IMR-90 (cell line): ENCODE measurements at regions not wholly inside any gene's neighbourhood (a gene's known extent, or its start where the extent isn't known, plus 50 kb on each side); places are given as distances from the start of the nearest gene placed in this dataset.

ENCODE experiments used
- ATAC-seq: fragments of 200-7000 bp; cut with Tn5 transposase; 2 replicates; pipeline ENCODE4 v1.9.1; 2020; ENCODE audit warnings: low read depth, mild to moderate bottlenecking, moderate library complexity
- BruUV-seq: library from RNA; stranded (reverse); fragments of 400-500 nt; replicated peaks from 2 replicates; lab custom pipeline; 2021; lab: Mats Ljungman, UMichigan
- CTCF ChIA-PET: fragments of 300-600 bp; formaldehyde crosslinking; extraction: SDS; loops from one replicate; lab custom pipeline; 2021; ENCODE audit warnings: antibody characterized with exemption; lab: Yijun Ruan, JAX
- POLR2A ChIA-PET: fragments of 300-600 bp; sonication (Branson Sonifier 250); formaldehyde crosslinking; loops from one replicate; lab custom pipeline; 2022; ENCODE audit warnings: antibody characterized with exemption; ENCODE audit not compliant: unreplicated experiment; lab: Charles Lee
- DNase-seq: peaks from one replicate; pipeline ENCODE4 v3.0.0; 2013
- H2AFZ ChIP-seq: replicated peaks from 2 replicates; pipeline ENCODE3; 2013; ENCODE audit warnings: low read length, mild to moderate bottlenecking; ENCODE audit not compliant: poor library complexity
- H2AK5ac ChIP-seq: 2 replicates; pipeline ENCODE4 v1.6.1; 2013; ENCODE audit warnings: low read depth, low read length, inconsistent platforms
- H2AK9ac ChIP-seq: replicated peaks from 2 replicates; pipeline ENCODE3; 2013; ENCODE audit warnings: mild to moderate bottlenecking, low read depth, low read length, moderate library complexity; ENCODE audit not compliant: poor library complexity
- H2BK120ac ChIP-seq: 2 replicates; pipeline ENCODE4 v1.6.1; 2013; ENCODE audit warnings: low read depth, low read length, inconsistent platforms
- H2BK15ac ChIP-seq: 3 replicates; pipeline ENCODE4 v1.6.1; 2013; ENCODE audit warnings: low read depth, low read length, inconsistent platforms
- H2BK20ac ChIP-seq: 2 replicates; pipeline ENCODE4 v1.6.1; 2013; ENCODE audit warnings: low read depth, mild to moderate bottlenecking, inconsistent platforms, low read length, moderate library complexity
- H2BK5ac ChIP-seq: 2 replicates; pipeline ENCODE4 v1.6.1; 2013; ENCODE audit warnings: mild to moderate bottlenecking, low read depth, low read length, inconsistent platforms; ENCODE audit not compliant: poor library complexity, severe bottlenecking
- H3K14ac ChIP-seq: replicated peaks from 2 replicates; pipeline ENCODE4 v1.6.1; 2013; ENCODE audit warnings: low read depth, low read length, inconsistent platforms
- H3K18ac ChIP-seq: 2 replicates; pipeline ENCODE4 v1.6.1; 2013; ENCODE audit warnings: low read depth, low read length, control low read depth
- H3K23ac ChIP-seq: 2 replicates; pipeline ENCODE4 v1.6.1; 2013; ENCODE audit warnings: low read depth, low read length, inconsistent platforms
- H3K27ac ChIP-seq: 2 replicates; pipeline ENCODE4 v1.5.1; 2013; ENCODE audit warnings: mild to moderate bottlenecking, control low read depth, low read length; ENCODE audit not compliant: insufficient read depth
- H3K27me3 ChIP-seq: 2 replicates; pipeline ENCODE4 v1.6.1; 2013; ENCODE audit warnings: low read length; ENCODE audit not compliant: control insufficient read depth, insufficient read depth
- H3K36me3 ChIP-seq: 2 replicates; pipeline ENCODE4 v1.6.1; 2013; ENCODE audit warnings: low read length, mixed read lengths; ENCODE audit not compliant: control insufficient read depth, insufficient read depth
- H3K4ac ChIP-seq: 2 replicates; pipeline ENCODE4 v1.6.1; 2013; ENCODE audit warnings: low read depth, low read length, inconsistent platforms
- H3K4me1 ChIP-seq: 2 replicates; pipeline ENCODE4 v1.6.1; 2013; ENCODE audit warnings: low read length, mixed read lengths; ENCODE audit not compliant: control insufficient read depth, insufficient read depth
- H3K4me2 ChIP-seq: 2 replicates; pipeline ENCODE4 v1.6.1; 2013; ENCODE audit warnings: low read depth, mild to moderate bottlenecking, control low read depth, low read length, moderate library complexity
- H3K4me3 ChIP-seq: 2 replicates; pipeline ENCODE4 v1.5.1; 2013; ENCODE audit warnings: low read depth, mild to moderate bottlenecking, control low read depth, low read length, moderate library complexity; ENCODE audit not compliant: insufficient read depth
- H3K56ac ChIP-seq: 2 replicates; pipeline ENCODE4 v1.6.1; 2013; ENCODE audit warnings: low read length, inconsistent platforms; ENCODE audit not compliant: insufficient read depth; ENCODE audit errors: extremely low read depth
- H3K79me1 ChIP-seq, 2 experiments: 2 replicates each; pipeline ENCODE4 v1.6.1; 2013; ENCODE audit warnings: low read length in 2 of 2, inconsistent platforms in 1 of 2, low read depth in 1 of 2
- H3K9ac ChIP-seq: 2 replicates; pipeline ENCODE4 v1.6.1; 2013; ENCODE audit warnings: low read depth, low read length, control low read depth
- H3K9me1 ChIP-seq: 2 replicates; pipeline ENCODE4 v1.6.1; 2013; ENCODE audit warnings: low read length, inconsistent platforms; ENCODE audit not compliant: insufficient read depth
- H3K9me3 ChIP-seq: 2 replicates; pipeline ENCODE4 v1.6.1; 2013; ENCODE audit warnings: low read length; ENCODE audit not compliant: control insufficient read depth, insufficient read depth
- H4K20me1 ChIP-seq: 2 replicates; pipeline ENCODE4 v1.6.1; 2013; ENCODE audit warnings: low read length, inconsistent platforms; ENCODE audit not compliant: insufficient read depth
- H4K5ac ChIP-seq: 2 replicates; pipeline ENCODE4 v1.6.1; 2013; ENCODE audit warnings: mild to moderate bottlenecking, low read depth, low read length, control low read depth
- H4K8ac ChIP-seq, 2 experiments: 2 replicates each; pipeline ENCODE4 v1.6.1; 2013; ENCODE audit warnings: low read depth in 2 of 2, low read length in 2 of 2, control low read depth in 1 of 2, inconsistent platforms in 1 of 2
- H4K91ac ChIP-seq: 2 replicates; pipeline ENCODE4 v1.6.1; 2013; ENCODE audit warnings: low read depth, low read length, inconsistent platforms; ENCODE audit not compliant: insufficient read depth
- CEBPB ChIP-seq: IDR thresholded peaks from 2 replicates; pipeline ENCODE4 v1.6.1; 2012; ENCODE audit warnings: low read depth, low read length, improper control_type of control experiment
- CHD1 ChIP-seq: IDR thresholded peaks from 2 replicates; pipeline ENCODE4 v1.6.1; 2012; ENCODE audit warnings: low read depth, low read length, improper control_type of control experiment
- MAZ ChIP-seq: IDR thresholded peaks from 2 replicates; pipeline ENCODE4 v1.6.1; 2012; ENCODE audit warnings: low read depth, mild to moderate bottlenecking, low read length, improper control_type of control experiment, moderate library complexity, borderline replicate concordance
- MXI1 ChIP-seq: IDR thresholded peaks from 2 replicates; pipeline ENCODE4 v1.6.1; 2012; ENCODE audit warnings: low read depth, mild to moderate bottlenecking, low read length, moderate library complexity, borderline replicate concordance
- NFE2L2 ChIP-seq: fragments of 150-350 bp; IDR thresholded peaks from 2 replicates; pipeline ENCODE4 v1.6.1; 2016; ENCODE audit warnings: low read depth, mild to moderate bottlenecking, low read length
- POLR2A ChIP-seq: IDR thresholded peaks from 2 replicates; pipeline ENCODE4 v1.6.1; 2012; ENCODE audit warnings: mild to moderate bottlenecking, low read depth, low read length
- RAD21 ChIP-seq: IDR thresholded peaks from 2 replicates; pipeline ENCODE4 v1.6.1; 2012; ENCODE audit warnings: low read length, improper control_type of control experiment
- RFX5 ChIP-seq: IDR thresholded peaks from 2 replicates; pipeline ENCODE4 v1.8.0; 2012; ENCODE audit warnings: low read depth, mild to moderate bottlenecking, low read length, moderate library complexity
- SMC3 ChIP-seq: fragments of 150-350 bp; IDR thresholded peaks from 2 replicates; pipeline ENCODE4 v1.6.1; 2016; ENCODE audit warnings: low read depth, mild to moderate bottlenecking, antibody characterized with exemption, low read length, moderate library complexity
- WGBS, 2 experiments: methylation state at CpG; one replicate each; pipeline versions ENCODE4 v1.1.5 to v1.1.7; 2013; ENCODE audit warnings: missing lambda C conversion rate in 2 of 2; ENCODE audit not compliant: insufficient read length in 1 of 2; ENCODE audit errors: extremely low coverage in 2 of 2; 5-methylcytosine and 5-hydroxymethylcytosine counted together
- dilution Hi-C: fragments of 300-500 bp; cut with HindIII; formaldehyde crosslinking; loops from one replicate; pipeline ENCODE4 v1.14.3; 2018; ENCODE audit warnings: low sequenced_read_pairs; ENCODE audit not compliant: unreplicated experiment
- in situ Hi-C: fragments of 300-500 bp; cut with MboI; formaldehyde crosslinking; loops from 3 replicates; pipeline ENCODE4 v1.14.3; 2019; ENCODE audit warnings: low sequenced_read_pairs, inconsistent platforms, mixed read lengths
- intact Hi-C: fragments of 100-400 bp; cut with micrococcal nuclease; formaldehyde crosslinking; loops from 2 replicates; pipeline ENCODE4 v1.10.0; 2022
- TF ChIP-seq, protein P1 (sequence below): conservative IDR thresholded peaks from 2 replicates; pipeline ENCODE4 v1.5.1; 2012; ENCODE audit warnings: mild to moderate bottlenecking, low read depth, low read length, improper control_type of control experiment
- TF ChIP-seq, protein P2 (sequence below): fragments of 150-350 bp; IDR thresholded peaks from 2 replicates; pipeline ENCODE4 v1.6.1; 2017; ENCODE audit warnings: mild to moderate bottlenecking, antibody characterized with exemption, low read length, low read depth
- TF ChIP-seq, protein P3 (sequence below): fragments of 150-350 bp; IDR thresholded peaks from 2 replicates; pipeline ENCODE4 v1.6.1; 2016; ENCODE audit warnings: low read depth, mild to moderate bottlenecking, low read length, moderate library complexity, borderline replicate concordance

DNA sequence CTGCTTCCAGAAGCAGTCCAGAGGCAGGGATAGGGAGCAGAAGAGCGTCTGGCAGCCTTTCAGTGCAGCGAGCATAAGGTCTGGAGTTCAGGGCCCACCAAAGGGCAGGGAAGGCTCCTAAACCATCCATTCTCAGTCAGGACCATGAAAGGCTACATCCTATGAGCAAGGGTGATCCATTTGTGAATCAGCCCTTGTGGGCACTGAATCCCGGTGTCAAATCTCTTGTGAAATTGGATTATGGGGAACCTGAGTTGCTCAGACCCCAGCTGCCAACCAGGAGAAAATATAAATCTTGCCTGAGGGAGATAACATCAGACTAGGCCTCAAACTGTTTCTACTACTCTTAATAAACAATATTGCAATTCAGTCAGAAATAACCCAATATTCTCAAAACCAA is 204.4 kb downstream of the SYK start:
- no peak overlapping the region for H4K5ac ChIP-seq
- H3K14ac ChIP-seq, result no peak overlapping the region
- no peaks in the 10 kb centered on the region for H3K9me1 ChIP-seq
- H2AFZ ChIP-seq, result peak overlapping the region; percentile 14
- no peak overlapping the region for H2BK120ac ChIP-seq
- H2AK9ac ChIP-seq, result no peak overlapping the region
- no peak overlapping the region for H3K27ac ChIP-seq
- H3K79me1 ChIP-seq, result no peaks in the 10 kb centered on the region
- no peak overlapping the region for H3K9ac ChIP-seq
- H4K91ac ChIP-seq, result no peak overlapping the region
- 0 out of 3 replicates have a peak overlapping the region, but pooled peaks have one; percentile 23 for H2BK15ac ChIP-seq
- ATAC-seq (no peak), DNase-seq (no peak)
- H4K20me1 ChIP-seq, result no peaks in the 10 kb centered on the region
- H3K4me3 ChIP-seq, result no peak overlapping the region
- CTCF ChIA-PET, result interaction anchor here (1.4 kb wide), 1 partner anchor 21 kb away, joined by 3 read pairs; no protein-coding TSS in a partner anchor
- H2BK5ac ChIP-seq, result no peak overlapping the region
- no peak overlapping the region for H3K23ac ChIP-seq
- no peak overlapping the region for H3K4ac ChIP-seq
- in situ Hi-C loops (no loop called here), dilution Hi-C loops (no loop called here), intact Hi-C loops (no loop called here)
- WGBS, 2 experiments, result no CpG with 5 or more reads among the region's 3 CpGs
- POLR2A ChIA-PET, result no interaction called here
- H3K27me3 ChIP-seq, result no peaks in the 10 kb centered on the region
- BruUV-seq, result no TSS peak
- no peak overlapping the region for H3K56ac ChIP-seq
- peaks cover 2% of the 10 kb centered on the region; the same call in 1 of the 2 replicates for H3K9me3 ChIP-seq
- TF ChIP-seq POLR2A (no peak), SMC3 (no peak), NFE2L2 (no peak), MAZ (no peak), CHD1 (no peak), CEBPB (no peak), RAD21 (no peak), RFX5 (no peak), MXI1 (no peak)
- TF ChIP-seq, protein P1, sequence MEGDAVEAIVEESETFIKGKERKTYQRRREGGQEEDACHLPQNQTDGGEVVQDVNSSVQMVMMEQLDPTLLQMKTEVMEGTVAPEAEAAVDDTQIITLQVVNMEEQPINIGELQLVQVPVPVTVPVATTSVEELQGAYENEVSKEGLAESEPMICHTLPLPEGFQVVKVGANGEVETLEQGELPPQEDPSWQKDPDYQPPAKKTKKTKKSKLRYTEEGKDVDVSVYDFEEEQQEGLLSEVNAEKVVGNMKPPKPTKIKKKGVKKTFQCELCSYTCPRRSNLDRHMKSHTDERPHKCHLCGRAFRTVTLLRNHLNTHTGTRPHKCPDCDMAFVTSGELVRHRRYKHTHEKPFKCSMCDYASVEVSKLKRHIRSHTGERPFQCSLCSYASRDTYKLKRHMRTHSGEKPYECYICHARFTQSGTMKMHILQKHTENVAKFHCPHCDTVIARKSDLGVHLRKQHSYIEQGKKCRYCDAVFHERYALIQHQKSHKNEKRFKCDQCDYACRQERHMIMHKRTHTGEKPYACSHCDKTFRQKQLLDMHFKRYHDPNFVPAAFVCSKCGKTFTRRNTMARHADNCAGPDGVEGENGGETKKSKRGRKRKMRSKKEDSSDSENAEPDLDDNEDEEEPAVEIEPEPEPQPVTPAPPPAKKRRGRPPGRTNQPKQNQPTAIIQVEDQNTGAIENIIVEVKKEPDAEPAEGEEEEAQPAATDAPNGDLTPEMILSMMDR, result no peak
- TF ChIP-seq, protein P2, sequence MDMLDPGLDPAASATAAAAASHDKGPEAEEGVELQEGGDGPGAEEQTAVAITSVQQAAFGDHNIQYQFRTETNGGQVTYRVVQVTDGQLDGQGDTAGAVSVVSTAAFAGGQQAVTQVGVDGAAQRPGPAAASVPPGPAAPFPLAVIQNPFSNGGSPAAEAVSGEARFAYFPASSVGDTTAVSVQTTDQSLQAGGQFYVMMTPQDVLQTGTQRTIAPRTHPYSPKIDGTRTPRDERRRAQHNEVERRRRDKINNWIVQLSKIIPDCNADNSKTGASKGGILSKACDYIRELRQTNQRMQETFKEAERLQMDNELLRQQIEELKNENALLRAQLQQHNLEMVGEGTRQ, result no peak
- TF ChIP-seq, protein P3, sequence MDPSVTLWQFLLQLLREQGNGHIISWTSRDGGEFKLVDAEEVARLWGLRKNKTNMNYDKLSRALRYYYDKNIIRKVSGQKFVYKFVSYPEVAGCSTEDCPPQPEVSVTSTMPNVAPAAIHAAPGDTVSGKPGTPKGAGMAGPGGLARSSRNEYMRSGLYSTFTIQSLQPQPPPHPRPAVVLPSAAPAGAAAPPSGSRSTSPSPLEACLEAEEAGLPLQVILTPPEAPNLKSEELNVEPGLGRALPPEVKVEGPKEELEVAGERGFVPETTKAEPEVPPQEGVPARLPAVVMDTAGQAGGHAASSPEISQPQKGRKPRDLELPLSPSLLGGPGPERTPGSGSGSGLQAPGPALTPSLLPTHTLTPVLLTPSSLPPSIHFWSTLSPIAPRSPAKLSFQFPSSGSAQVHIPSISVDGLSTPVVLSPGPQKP, result no peak
- H3K18ac ChIP-seq, result no peak overlapping the region
- H2AK5ac ChIP-seq, result no peak overlapping the region
- no peaks in the 10 kb centered on the region for H3K36me3 ChIP-seq
- no peak overlapping the region for H3K4me2 ChIP-seq
- no peak overlapping the region for H2BK20ac ChIP-seq
- H3K4me1 ChIP-seq, result no peaks in the 10 kb centered on the region
- H4K8ac ChIP-seq, result no peak overlapping the region
